ENCODE measurements at regions not wholly inside any gene's neighbourhood (a gene's known extent, or its start where the extent isn't known, plus 50 kb on each side); places are given as distances from the start of the nearest gene placed in this dataset.

GRCh38 chr4:150005537-150005936, 72.7 kb upstream of the DCLK2 start:
- H3K27me3 Mint-ChIP-seq = peaks cover 5% of the 10 kb centered on the region
- H3K36me3 Mint-ChIP-seq (ENCODE audit: low read depth) = no peaks in the 10 kb centered on the region
- H3K4me1 Mint-ChIP-seq = no peaks in the 10 kb centered on the region
- no peak for ATAC-seq (ENCODE audit: low read depth)
- no peak for DNase-seq
- ChIA-PET POLR2A (no interaction called here), CTCF (interaction anchor here (1.0 to 9.6 kb wide), 3 partner anchors 205 to 861 kb away, joined by 3 to 142 read pairs (median 9); no protein-coding TSS in a partner anchor)
- TF ChIP-seq CTCF (IDR thresholded peaks at IDR 0.05) = no peak
- intact Hi-C loops (cut with micrococcal nuclease) = no loop called here
- H3K27ac Mint-ChIP-seq = no peak overlapping the region
- H3K9me3 Mint-ChIP-seq = no peaks in the 10 kb centered on the region
- no peak overlapping the region for H3K4me3 Mint-ChIP-seq

- ChIA-PET POLR2A (no interaction called here), CTCF (interaction anchor here (2.6 to 9.6 kb wide), 2 partner anchors 204 to 237 kb away, joined by 9 to 142 read pairs; no protein-coding TSS in a partner anchor)
- Mint-ChIP-seq H3K27ac (no peak overlapping the region), H3K36me3 (ENCODE audit: low read depth) (no peaks in the 10 kb centered on the region), H3K4me3 (no peak overlapping the region), H3K27me3 (peaks cover 5% of the 10 kb centered on the region), H3K9me3 (no peaks in the 10 kb centered on the region), H3K4me1 (no peaks in the 10 kb centered on the region)
- DNase-seq (no peak), ATAC-seq (ENCODE audit: low read depth) (no peak)
- no peak for TF ChIP-seq CTCF (IDR thresholded peaks at IDR 0.05)
- intact Hi-C loops (cut with micrococcal nuclease) = no loop called here
These were observed 72.0 kb upstream of the DCLK2 start for GRCh38 chr4:150006197-150006596.

- H3K27me3 Mint-ChIP-seq = peaks cover 5% of the 10 kb centered on the region
- TF ChIP-seq CTCF (IDR thresholded peaks at IDR 0.05) = no peak
- H3K4me3 Mint-ChIP-seq = no peak overlapping the region
- H3K9me3 Mint-ChIP-seq = no peaks in the 10 kb centered on the region
- ATAC-seq (ENCODE audit: low read depth) (no peak), DNase-seq (no peak)
- intact Hi-C loops (cut with micrococcal nuclease) = no loop called here
- no peak overlapping the region for H3K27ac Mint-ChIP-seq
- CTCF ChIA-PET = interaction anchor here (0.8 to 9.6 kb wide), 3 partner anchors 30 to 203 kb away, joined by 3 to 142 read pairs (median 3); no protein-coding TSS in a partner anchor
- H3K36me3 Mint-ChIP-seq (ENCODE audit: low read depth) = no peaks in the 10 kb centered on the region
- POLR2A ChIA-PET = interaction anchor here (0.6 kb wide), 1 partner anchor 382 kb away, joined by 10 read pairs; no protein-coding TSS in a partner anchor
- no peaks in the 10 kb centered on the region for H3K4me1 Mint-ChIP-seq
These were observed 70.7 kb upstream of the DCLK2 start for GRCh38 chr4:150007512-150007911.

GRCh38 chr4:150008546-150008945, 69.7 kb upstream of the DCLK2 start:
- intact Hi-C loops (cut with micrococcal nuclease) = no loop called here
- no peaks in the 10 kb centered on the region for H3K4me1 Mint-ChIP-seq
- CTCF ChIA-PET = interaction anchor here (0.7 to 9.6 kb wide), 2 partner anchors 193 to 202 kb away, joined by 3 to 142 read pairs; no protein-coding TSS in a partner anchor
- peaks cover 5% of the 10 kb centered on the region for H3K27me3 Mint-ChIP-seq
- TF ChIP-seq CTCF (IDR thresholded peaks at IDR 0.05) = no peak
- H3K9me3 Mint-ChIP-seq = no peaks in the 10 kb centered on the region
- no peak overlapping the region for H3K27ac Mint-ChIP-seq
- no peaks in the 10 kb centered on the region for H3K36me3 Mint-ChIP-seq (ENCODE audit: low read depth)
- H3K4me3 Mint-ChIP-seq = no peak overlapping the region
- POLR2A ChIA-PET = no interaction called here
- ATAC-seq (ENCODE audit: low read depth) (no peak), DNase-seq (no peak)

GRCh38 chr4:150009533-150009932, 68.7 kb upstream of the DCLK2 start:
- H3K9me3 Mint-ChIP-seq = no peaks in the 10 kb centered on the region
- no peak for TF ChIP-seq CTCF (IDR thresholded peaks at IDR 0.05)
- CTCF ChIA-PET = interaction anchor here (0.6 to 9.6 kb wide), 3 partner anchors 28 to 233 kb away, joined by 3 to 142 read pairs (median 3); no protein-coding TSS in a partner anchor

More at GRCh38 chr4:150009533-150009932, 68.7 kb upstream of the DCLK2 start:
- ATAC-seq (ENCODE audit: low read depth) (no peak), DNase-seq (no peak)
- Mint-ChIP-seq H3K4me3 (no peak overlapping the region), H3K4me1 (no peaks in the 10 kb centered on the region), H3K36me3 (ENCODE audit: low read depth) (no peaks in the 10 kb centered on the region), H3K27me3 (peaks cover 5% of the 10 kb centered on the region), H3K27ac (no peak overlapping the region)
- intact Hi-C loops (cut with micrococcal nuclease) = no loop called here
- POLR2A ChIA-PET = no interaction called here
